ENCODE measurements at regions not wholly inside any gene's neighbourhood (a gene's known extent, or its start where the extent isn't known, plus 50 kb on each side); places are given as distances from the start of the nearest gene placed in this dataset.

DNA sequence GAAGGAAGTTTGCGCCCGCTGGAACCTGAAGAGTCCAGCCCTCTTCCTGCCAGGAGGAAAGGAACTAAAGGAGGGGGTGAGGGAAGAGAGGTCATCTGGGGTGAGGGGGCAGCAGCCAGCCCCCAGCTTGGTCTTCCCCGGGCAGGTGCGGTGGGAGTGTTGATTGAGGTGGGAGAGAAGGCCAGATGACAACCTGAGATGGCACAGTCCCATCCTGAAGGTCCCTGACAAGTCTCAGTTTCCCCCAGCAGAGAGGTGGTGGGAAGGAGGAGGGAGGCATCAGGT, 240.9 kb downstream of the HAUS1 start:
- Histone ChIP-seq H3K9me3 (no peaks in the 10 kb centered on the region), H3K36me3 (no peaks in the 10 kb centered on the region), H3K4me1 (no peaks in the 10 kb centered on the region), H3K27me3 (no peaks in the 10 kb centered on the region), H3K27ac (no peak overlapping the region), H3K4me3 (no peak overlapping the region)
- WGBS, 2 donors (ENCODE audit: low coverage in 1 of 2) = 96% methylated on average over 4 of the region's 4 CpGs; no CpG with 5 or more reads in 1 of the 2 donors
- no peak for TF ChIP-seq POLR2AphosphoS5 (IDR thresholded peaks at IDR 0.05)
- TF ChIP-seq EP300 (IDR thresholded peaks at IDR 0.05; ENCODE audit: low read depth) = no peak
- TF ChIP-seq, protein P1, sequence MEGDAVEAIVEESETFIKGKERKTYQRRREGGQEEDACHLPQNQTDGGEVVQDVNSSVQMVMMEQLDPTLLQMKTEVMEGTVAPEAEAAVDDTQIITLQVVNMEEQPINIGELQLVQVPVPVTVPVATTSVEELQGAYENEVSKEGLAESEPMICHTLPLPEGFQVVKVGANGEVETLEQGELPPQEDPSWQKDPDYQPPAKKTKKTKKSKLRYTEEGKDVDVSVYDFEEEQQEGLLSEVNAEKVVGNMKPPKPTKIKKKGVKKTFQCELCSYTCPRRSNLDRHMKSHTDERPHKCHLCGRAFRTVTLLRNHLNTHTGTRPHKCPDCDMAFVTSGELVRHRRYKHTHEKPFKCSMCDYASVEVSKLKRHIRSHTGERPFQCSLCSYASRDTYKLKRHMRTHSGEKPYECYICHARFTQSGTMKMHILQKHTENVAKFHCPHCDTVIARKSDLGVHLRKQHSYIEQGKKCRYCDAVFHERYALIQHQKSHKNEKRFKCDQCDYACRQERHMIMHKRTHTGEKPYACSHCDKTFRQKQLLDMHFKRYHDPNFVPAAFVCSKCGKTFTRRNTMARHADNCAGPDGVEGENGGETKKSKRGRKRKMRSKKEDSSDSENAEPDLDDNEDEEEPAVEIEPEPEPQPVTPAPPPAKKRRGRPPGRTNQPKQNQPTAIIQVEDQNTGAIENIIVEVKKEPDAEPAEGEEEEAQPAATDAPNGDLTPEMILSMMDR (IDR thresholded peaks at IDR 0.05) = no peak
- TF ChIP-seq POLR2A (IDR thresholded peaks at IDR 0.05) = no peak
- intact Hi-C loops (cut with DNase I; ENCODE audit: low total_unique reads) = no loop called here
- in situ Hi-C loops (cut with MboI; ENCODE audit: low pct_ligation_motif_present in 1 of 4, low pct_unique_long_range_greater_than_20kb in 1 of 4, low sequenced_read_pairs in 3 of 4) = no loop called here
- DNase-seq = no peak

DNA sequence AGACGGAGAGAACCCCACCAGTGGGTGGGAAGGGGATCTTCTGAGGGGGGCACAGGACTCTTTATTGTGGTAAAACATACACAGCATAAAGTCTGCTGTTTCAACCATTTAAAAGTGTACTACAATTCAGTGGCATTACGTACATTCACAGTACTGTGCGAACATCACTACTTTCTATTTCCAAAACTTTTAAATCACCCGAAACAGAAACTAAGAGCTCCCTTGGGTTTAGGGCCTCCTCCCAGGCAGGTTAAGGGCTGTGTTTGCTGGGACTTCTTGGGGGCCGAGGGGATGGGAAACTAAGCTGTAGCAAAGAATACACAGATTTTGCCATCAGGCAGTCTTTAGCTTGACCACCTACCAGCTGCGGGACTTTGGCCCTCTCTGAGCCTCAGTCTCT, 242.0 kb downstream of the HAUS1 start:
- in situ Hi-C loops (cut with MboI; ENCODE audit: low pct_ligation_motif_present in 1 of 4, low pct_unique_long_range_greater_than_20kb in 1 of 4, low sequenced_read_pairs in 3 of 4) (no loop called here), intact Hi-C loops (cut with DNase I; ENCODE audit: low total_unique reads) (no loop called here)
- WGBS, 2 donors (ENCODE audit: low coverage in 1 of 2) = 86 to 90% methylated on average over 2 to 6 of the region's 6 CpGs
- Histone ChIP-seq H3K9me3 (no peaks in the 10 kb centered on the region), H3K4me3 (no peak overlapping the region), H3K4me1 (no peaks in the 10 kb centered on the region), H3K27me3 (no peaks in the 10 kb centered on the region), H3K27ac (no peak overlapping the region), H3K36me3 (no peaks in the 10 kb centered on the region)
- DNase-seq = no peak
- no peak for TF ChIP-seq POLR2A (IDR thresholded peaks at IDR 0.05)
- no peak for TF ChIP-seq EP300 (IDR thresholded peaks at IDR 0.05; ENCODE audit: low read depth)
- no peak for TF ChIP-seq POLR2AphosphoS5 (IDR thresholded peaks at IDR 0.05)
- TF ChIP-seq, protein P1 (IDR thresholded peaks at IDR 0.05) = no peak

DNA sequence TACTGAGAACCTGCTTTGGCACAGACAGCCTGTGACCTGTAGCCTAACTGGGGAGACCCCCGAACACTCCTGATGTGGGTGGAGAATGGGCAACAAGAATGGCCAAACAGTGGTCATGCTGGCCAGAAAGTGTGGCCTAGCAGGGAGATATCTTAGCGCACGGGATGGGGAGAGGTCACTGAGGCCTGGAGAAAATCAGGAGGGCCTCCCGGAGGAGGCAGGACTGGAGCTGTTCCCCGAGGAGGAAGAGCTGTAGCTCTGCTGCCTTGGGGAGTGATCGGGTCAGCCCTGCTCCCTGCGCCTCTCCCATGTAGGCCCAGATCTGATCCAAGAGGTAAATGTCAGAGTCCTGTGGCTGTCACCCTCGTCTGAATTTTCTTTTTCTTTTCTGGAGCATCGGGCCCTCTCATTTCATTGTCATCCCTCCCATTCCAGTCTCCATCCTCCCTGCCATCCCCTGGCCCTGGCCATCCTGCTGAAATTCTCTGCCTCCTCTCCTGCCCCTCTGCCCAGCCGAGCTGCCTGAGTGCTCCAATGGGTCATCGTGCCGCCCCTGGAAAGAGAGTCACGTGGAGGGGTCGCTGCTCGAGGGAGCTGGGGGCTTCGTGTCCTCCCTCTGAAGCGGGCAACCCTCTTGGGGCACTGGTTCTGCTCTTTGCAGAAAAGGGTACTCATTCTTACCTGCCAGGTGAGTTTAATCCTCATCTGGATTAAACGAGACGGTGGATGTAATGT, 242.9 kb downstream of the HAUS1 start:
- no peak for DNase-seq
- intact Hi-C loops (cut with DNase I; ENCODE audit: low total_unique reads) = no loop called here
- H3K27ac ChIP-seq = no peak overlapping the region
- WGBS, 2 donors (ENCODE audit: low coverage in 1 of 2) = 85 to 94% methylated on average over 6 to 19 of the region's 19 CpGs
- no peaks in the 10 kb centered on the region for H3K9me3 ChIP-seq
- H3K36me3 ChIP-seq = no peaks in the 10 kb centered on the region
- no peaks in the 10 kb centered on the region for H3K4me1 ChIP-seq
- no peaks in the 10 kb centered on the region for H3K27me3 ChIP-seq
- no peak for TF ChIP-seq POLR2A (IDR thresholded peaks at IDR 0.05)
- TF ChIP-seq EP300 (IDR thresholded peaks at IDR 0.05; ENCODE audit: low read depth) = no peak
- TF ChIP-seq, protein P1 (IDR thresholded peaks at IDR 0.05) = no peak
- TF ChIP-seq POLR2AphosphoS5 (IDR thresholded peaks at IDR 0.05) = no peak
- no peak overlapping the region for H3K4me3 ChIP-seq
- in situ Hi-C loops (cut with MboI; ENCODE audit: low pct_ligation_motif_present in 1 of 4, low pct_unique_long_range_greater_than_20kb in 1 of 4, low sequenced_read_pairs in 3 of 4) = no loop called here

DNA sequence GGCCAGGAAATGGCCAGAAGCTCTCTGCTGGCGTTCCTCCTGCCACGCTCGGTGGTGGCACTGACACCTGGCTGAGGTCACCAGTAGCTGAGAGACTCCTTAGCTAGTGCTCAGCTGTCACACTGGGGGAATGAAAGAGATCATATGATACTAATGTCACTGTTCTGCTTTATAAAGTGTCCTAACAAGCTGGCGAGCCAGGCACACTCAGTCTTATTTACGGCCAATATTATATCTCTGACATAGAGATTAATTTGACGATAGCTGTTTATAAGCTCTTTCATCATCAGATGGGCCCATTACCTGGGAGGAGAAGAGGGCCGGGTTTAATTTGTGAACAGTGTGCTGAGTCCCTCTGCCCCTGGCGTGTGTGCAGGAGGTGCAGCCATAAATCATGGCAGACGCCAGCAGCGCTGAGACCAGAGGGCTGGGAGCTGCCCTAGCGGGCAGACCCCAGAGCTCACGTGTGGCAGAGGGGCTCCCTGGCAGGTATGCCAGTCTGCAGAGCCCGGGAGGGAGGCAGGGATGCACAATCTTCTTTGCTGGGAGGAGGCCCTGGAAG, 246.5 kb downstream of the HAUS1 start:
- no peak for DNase-seq
- 68 to 82% methylated on average over 2 to 13 of the region's 13 CpGs for WGBS, 2 donors (ENCODE audit: low coverage in 1 of 2)
- Histone ChIP-seq H3K36me3 (no peaks in the 10 kb centered on the region), H3K4me3 (no peak overlapping the region), H3K27me3 (no peaks in the 10 kb centered on the region), H3K27ac (no peak overlapping the region), H3K9me3 (no peaks in the 10 kb centered on the region), H3K4me1 (no peaks in the 10 kb centered on the region)
- in situ Hi-C loops (cut with MboI; ENCODE audit: low pct_ligation_motif_present in 1 of 4, low pct_unique_long_range_greater_than_20kb in 1 of 4, low sequenced_read_pairs in 3 of 4) (no loop called here), intact Hi-C loops (cut with DNase I; ENCODE audit: low total_unique reads) (no loop called here)
- TF ChIP-seq, protein P1 (IDR thresholded peaks at IDR 0.05) = no peak
